Prostate gland (tissue), 2 donors: ENCODE measurements at regions not wholly inside any gene's neighbourhood (a gene's known extent, or its start where the extent isn't known, plus 50 kb on each side); places are given as distances from the start of the nearest gene placed in this dataset.

Source experiments
- DNase-seq: peaks from one replicate; pipeline ENCODE4 v3.0.0-alpha.2; 2019; ENCODE audit warnings: low spot score
- H3K27ac ChIP-seq, 2 donors: fragments of 200-600 bp; sonication (generic); 2 replicates each; pipeline ENCODE4 v1.5.1; 2017 to 2019
- H3K27me3 ChIP-seq: fragments of 200-600 bp; sonication (generic); replicated peaks from 2 replicates; pipeline ENCODE4 v1.5.1; 2019; ENCODE audit not compliant: insufficient read depth
- H3K36me3 ChIP-seq, 2 donors: fragments of 200-600 bp; sonication (generic); 1 replicate in 1 of 2; 2 replicates in 1 of 2; pipeline versions ENCODE4 v1.5.1 to v1.8.1; 2017 to 2019
- H3K4me1 ChIP-seq: fragments of 200-600 bp; sonication (generic); replicated peaks from 2 replicates; pipeline ENCODE4 v1.5.1; 2019
- H3K4me3 ChIP-seq, 2 donors: fragments of 200-600 bp; sonication (generic); 2 replicates each; pipeline ENCODE4 v1.5.1; 2017 to 2019
- H3K9me3 ChIP-seq: fragments of 200-600 bp; sonication (generic); 2 replicates; pipeline ENCODE4 v1.5.1; 2017
- CTCF ChIP-seq, 4 experiments: fragments of 200-600 bp in 2 of 4; fragments of 450-650 bp in 2 of 4; sonication (generic) in 2 of 4; IDR thresholded peaks; 1 replicate in 3 of 4; 2 replicates in 1 of 4; pipeline ENCODE4 v1.5.1; 2016 to 2019; ENCODE audit warnings: antibody characterized with exemption in 4 of 4, mild to moderate bottlenecking in 2 of 4, moderate library complexity in 2 of 4
- POLR2A ChIP-seq: fragments of 450-650 bp; IDR thresholded peaks from one replicate; pipeline ENCODE4 v1.6.1; 2016; ENCODE audit warnings: antibody characterized with exemption, mild to moderate bottlenecking
- POLR2AphosphoS5 ChIP-seq: sonication (generic); formaldehyde crosslinking; IDR thresholded peaks from one replicate; pipeline ENCODE4 v1.6.1; 2017; ENCODE audit warnings: antibody characterized with exemption
- WGBS: methylation state at CpG from one replicate; pipeline ENCODE4 v1.1.5; 2018; 5-methylcytosine and 5-hydroxymethylcytosine counted together
- intact Hi-C: fragments of 100-400 bp; cut with DNase I; formaldehyde crosslinking; loops from one replicate; pipeline ENCODE4 v1.14.2; 2022

GRCh38 chr17:55577687-55578086 is 66.4 kb upstream of the SMIM36 start:
- no peaks in the 10 kb centered on the region for H3K9me3 ChIP-seq
- WGBS: 81% methylated on average over 14 of the region's 14 CpGs
- no peaks in the 10 kb centered on the region for H3K27me3 ChIP-seq
- H3K4me3 ChIP-seq: no peak overlapping the region
- DNase-seq: no peak
- intact Hi-C loops: no loop called here
- TF ChIP-seq POLR2A: no peak
- no peak for TF ChIP-seq POLR2AphosphoS5
- no peak for TF ChIP-seq CTCF (IDR thresholded peaks at IDR 0.05)
- H3K4me1 ChIP-seq: no peaks in the 10 kb centered on the region
- no peak overlapping the region for H3K27ac ChIP-seq
- no peaks in the 10 kb centered on the region for H3K36me3 ChIP-seq

DNA sequence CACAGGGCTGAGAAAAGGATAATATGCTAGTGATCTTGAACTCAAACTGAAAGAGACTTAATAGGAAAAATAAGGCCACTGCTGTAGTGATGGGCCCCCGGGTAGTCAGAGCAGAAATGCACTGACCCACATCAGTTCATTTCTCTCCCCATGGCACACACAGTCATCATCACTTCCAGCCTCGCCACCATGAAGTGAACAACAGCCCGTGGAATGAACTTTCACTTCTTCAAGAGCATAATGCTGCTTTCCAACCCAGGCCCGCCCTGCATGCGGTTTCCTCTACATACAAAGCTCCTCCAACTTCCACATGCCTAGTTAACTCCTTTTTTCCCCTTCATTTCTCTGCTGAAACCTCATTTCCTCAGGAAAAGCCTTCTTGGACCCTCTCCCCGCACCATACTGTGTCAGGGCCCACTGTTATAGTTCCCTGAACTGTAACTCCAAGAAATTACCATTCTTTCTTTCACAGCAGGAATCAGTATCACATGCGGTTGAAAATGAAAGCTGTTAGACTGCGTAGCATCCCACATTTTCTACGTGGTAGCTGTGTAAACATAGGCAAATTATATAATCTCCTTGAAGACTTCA is 65.8 kb upstream of the SMIM36 start:
- TF ChIP-seq CTCF (IDR thresholded peaks at IDR 0.05) (no peak), POLR2A (no peak), POLR2AphosphoS5 (no peak)
- Histone ChIP-seq H3K4me3 (no peak overlapping the region), H3K36me3 (no peaks in the 10 kb centered on the region), H3K4me1 (no peaks in the 10 kb centered on the region), H3K27me3 (no peaks in the 10 kb centered on the region), H3K27ac (peak overlapping the region; percentile 61 to 66), H3K9me3 (no peaks in the 10 kb centered on the region)
- intact Hi-C loops: no loop called here
- 47% methylated on average over 9 of the region's 9 CpGs for WGBS
- DNase-seq: no peak

- DNase-seq: no peak
These were observed 65.2 kb upstream of the SMIM36 start for GRCh38 chr17:55576237-55576995.

DNA sequence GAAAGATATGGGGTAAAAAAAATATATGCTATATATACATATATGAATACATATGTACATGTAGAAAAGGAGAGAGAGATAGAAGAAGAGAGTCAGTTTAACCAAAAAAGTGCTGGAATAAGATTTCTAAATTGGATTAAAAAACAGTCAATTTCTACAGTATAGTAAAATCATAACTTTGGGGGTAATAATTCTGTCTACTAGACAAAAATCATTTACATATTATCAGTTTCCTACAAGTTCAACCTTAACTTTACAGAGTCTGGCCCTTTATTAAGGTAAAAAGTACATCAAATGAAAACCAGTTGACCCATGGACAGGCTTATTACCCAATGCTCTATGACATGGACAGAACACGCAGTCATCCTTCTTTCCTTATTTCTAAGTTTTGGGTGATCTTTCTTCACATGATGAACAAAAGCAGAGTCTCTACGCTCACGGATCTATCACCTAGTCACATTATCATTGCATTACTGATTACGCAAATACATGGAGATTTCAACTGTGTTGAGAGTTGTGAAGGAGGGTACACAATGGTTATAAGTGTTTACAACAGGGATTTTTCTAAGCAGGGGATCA is 63.9 kb upstream of the SMIM36 start:
- no peak overlapping the region for H3K27ac ChIP-seq
- TF ChIP-seq POLR2AphosphoS5 (no peak), CTCF (IDR thresholded peaks at IDR 0.05) (no peak), POLR2A (no peak)
- 94% methylated on average over 4 of the region's 4 CpGs for WGBS

More at GRCh38 chr17:55576237-55576995, 65.2 kb upstream of the SMIM36 start:
- TF ChIP-seq CTCF (IDR thresholded peaks at IDR 0.05) (no peak), POLR2AphosphoS5 (no peak), POLR2A (no peak)
- H3K27ac ChIP-seq: peak overlapping the region; percentile 61 to 66
- no peaks in the 10 kb centered on the region for H3K4me1 ChIP-seq
- H3K36me3 ChIP-seq: no peaks in the 10 kb centered on the region
- H3K27me3 ChIP-seq: no peaks in the 10 kb centered on the region
- intact Hi-C loops: no loop called here
- whole genome bisulfite sequencing: 58% methylated on average over 8 of the region's 8 CpGs
- no peak overlapping the region for H3K4me3 ChIP-seq
- H3K9me3 ChIP-seq: no peaks in the 10 kb centered on the region

More for the DNA sequence above, 63.9 kb upstream of the SMIM36 start:
- no peaks in the 10 kb centered on the region for H3K9me3 ChIP-seq
- no peak overlapping the region for H3K4me3 ChIP-seq
- no peaks in the 10 kb centered on the region for H3K27me3 ChIP-seq
- no peaks in the 10 kb centered on the region for H3K36me3 ChIP-seq
- intact Hi-C loops: no loop called here
- no peaks in the 10 kb centered on the region for H3K4me1 ChIP-seq
- no peak for DNase-seq
